ENCODE measurements at regions not wholly inside any gene's neighbourhood (a gene's known extent, or its start where the extent isn't known, plus 50 kb on each side); places are given as distances from the start of the nearest gene placed in this dataset.

DNA sequence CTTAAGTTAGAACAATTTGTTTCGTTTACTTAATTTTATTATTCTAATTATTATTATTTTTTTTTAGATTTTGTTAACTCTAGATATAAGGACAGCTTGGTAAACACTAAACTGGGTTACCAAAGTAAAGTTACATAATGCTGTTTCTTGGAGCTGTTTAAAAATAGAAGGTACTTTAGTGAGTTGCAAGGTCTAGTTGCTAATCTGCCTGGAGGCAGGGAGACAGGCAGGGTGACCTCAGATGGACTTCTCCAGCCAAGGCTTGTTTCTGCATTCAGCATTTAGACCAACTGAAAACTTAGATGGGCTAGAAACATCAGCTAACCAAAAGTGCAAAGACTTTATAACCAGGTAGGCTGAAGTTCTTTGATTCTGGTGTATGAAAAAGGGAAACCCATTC lies 336.4 kb upstream of the GRM7 start:
- 61 to 72% methylated on average over 1 of the region's 1 CpG for WGBS, 2 donors
- intact Hi-C loops (cut with DNase I; ENCODE audit: low total_unique reads), result no loop called here
- H3K4me3 ChIP-seq (ENCODE audit: low read depth, poor library complexity, severe bottlenecking), result no peak overlapping the region
- TF ChIP-seq, protein P1, sequence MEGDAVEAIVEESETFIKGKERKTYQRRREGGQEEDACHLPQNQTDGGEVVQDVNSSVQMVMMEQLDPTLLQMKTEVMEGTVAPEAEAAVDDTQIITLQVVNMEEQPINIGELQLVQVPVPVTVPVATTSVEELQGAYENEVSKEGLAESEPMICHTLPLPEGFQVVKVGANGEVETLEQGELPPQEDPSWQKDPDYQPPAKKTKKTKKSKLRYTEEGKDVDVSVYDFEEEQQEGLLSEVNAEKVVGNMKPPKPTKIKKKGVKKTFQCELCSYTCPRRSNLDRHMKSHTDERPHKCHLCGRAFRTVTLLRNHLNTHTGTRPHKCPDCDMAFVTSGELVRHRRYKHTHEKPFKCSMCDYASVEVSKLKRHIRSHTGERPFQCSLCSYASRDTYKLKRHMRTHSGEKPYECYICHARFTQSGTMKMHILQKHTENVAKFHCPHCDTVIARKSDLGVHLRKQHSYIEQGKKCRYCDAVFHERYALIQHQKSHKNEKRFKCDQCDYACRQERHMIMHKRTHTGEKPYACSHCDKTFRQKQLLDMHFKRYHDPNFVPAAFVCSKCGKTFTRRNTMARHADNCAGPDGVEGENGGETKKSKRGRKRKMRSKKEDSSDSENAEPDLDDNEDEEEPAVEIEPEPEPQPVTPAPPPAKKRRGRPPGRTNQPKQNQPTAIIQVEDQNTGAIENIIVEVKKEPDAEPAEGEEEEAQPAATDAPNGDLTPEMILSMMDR (IDR thresholded peaks at IDR 0.05), result no peak
- TF ChIP-seq POLR2A (IDR thresholded peaks at IDR 0.05), result no peak
- DNase-seq (ENCODE audit: low spot score in 2 of 2), result no peak

DNA sequence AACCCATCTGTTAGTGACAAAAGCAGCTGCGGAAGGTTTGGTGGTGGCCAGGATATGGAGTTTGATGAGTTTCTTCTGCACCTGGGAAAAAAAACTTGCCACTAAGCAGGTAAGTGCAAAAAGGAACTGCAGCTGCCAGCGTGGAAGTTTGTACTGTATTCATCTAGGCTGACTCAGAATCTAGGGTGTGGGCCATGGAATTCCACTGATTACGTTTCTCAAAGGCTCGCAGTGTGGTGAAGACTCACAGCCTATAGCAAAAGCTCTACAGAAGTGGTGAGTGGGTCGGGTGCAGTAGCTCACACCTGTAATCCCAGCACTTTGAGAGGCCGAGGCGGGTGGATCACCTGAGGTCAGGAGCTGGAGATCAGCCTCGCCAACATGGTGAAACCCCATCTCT lies 334.6 kb upstream of the GRM7 start:
- 71 to 76% methylated on average over 8 of the region's 8 CpGs for WGBS, 2 donors
- no peak for TF ChIP-seq POLR2A (IDR thresholded peaks at IDR 0.05)
- TF ChIP-seq, protein P1 (IDR thresholded peaks at IDR 0.05), result no peak
- no peak overlapping the region for H3K4me3 ChIP-seq (ENCODE audit: low read depth, poor library complexity, severe bottlenecking)
- no peak for DNase-seq (ENCODE audit: low spot score in 2 of 2)
- intact Hi-C loops (cut with DNase I; ENCODE audit: low total_unique reads), result no loop called here

DNA sequence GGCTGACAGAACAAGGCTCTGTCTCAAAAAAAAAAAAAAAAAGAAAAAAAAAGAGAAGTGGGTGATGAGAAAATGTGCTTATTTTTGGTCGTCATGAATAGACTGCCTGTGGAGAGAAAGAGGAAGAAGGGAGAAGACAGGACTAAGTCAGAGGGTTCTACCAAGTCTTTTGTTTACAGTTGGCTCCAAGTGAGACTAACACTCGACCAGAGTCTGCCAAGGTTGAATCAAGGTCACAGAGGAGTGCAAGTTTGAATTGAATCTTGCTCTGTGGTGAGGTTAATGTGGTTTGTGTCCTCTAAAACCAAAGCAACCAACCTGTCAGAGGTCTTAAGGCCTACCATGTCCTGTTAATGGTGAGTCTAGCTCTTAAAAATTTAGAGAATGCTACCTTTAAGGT lies 334.1 kb upstream of the GRM7 start:
- WGBS, 2 donors, result 53 to 54% methylated on average over 2 of the region's 2 CpGs
- no peak for DNase-seq (ENCODE audit: low spot score in 2 of 2)
- H3K4me3 ChIP-seq (ENCODE audit: low read depth, poor library complexity, severe bottlenecking), result no peak overlapping the region
- intact Hi-C loops (cut with DNase I; ENCODE audit: low total_unique reads), result no loop called here
- no peak for TF ChIP-seq POLR2A (IDR thresholded peaks at IDR 0.05)
- TF ChIP-seq, protein P1 (IDR thresholded peaks at IDR 0.05), result no peak

DNA sequence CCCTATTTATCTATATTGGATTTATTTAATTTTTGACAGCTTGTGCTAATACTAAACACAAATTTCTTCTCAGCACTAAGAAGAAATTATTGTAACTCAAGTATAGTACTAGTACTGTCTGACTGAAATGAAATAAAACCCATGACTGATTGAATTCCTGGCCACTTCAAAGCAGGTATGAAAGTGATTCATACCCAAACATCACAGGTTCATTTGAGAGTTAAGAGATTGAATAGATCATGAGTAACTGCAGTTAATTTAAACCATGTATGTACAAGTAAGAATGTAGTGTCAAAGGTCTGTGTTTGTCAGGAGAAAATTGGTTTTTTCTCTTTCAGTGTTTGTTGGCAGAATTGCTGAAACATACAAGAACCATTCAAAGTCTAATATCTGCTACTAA lies 332.0 kb upstream of the GRM7 start:
- no peak overlapping the region for H3K4me3 ChIP-seq (ENCODE audit: low read depth, poor library complexity, severe bottlenecking)
- DNase-seq (ENCODE audit: low spot score in 2 of 2), result no peak
- no peak for TF ChIP-seq POLR2A (IDR thresholded peaks at IDR 0.05)
- TF ChIP-seq, protein P1 (IDR thresholded peaks at IDR 0.05), result no peak
- intact Hi-C loops (cut with DNase I; ENCODE audit: low total_unique reads), result no loop called here

DNA sequence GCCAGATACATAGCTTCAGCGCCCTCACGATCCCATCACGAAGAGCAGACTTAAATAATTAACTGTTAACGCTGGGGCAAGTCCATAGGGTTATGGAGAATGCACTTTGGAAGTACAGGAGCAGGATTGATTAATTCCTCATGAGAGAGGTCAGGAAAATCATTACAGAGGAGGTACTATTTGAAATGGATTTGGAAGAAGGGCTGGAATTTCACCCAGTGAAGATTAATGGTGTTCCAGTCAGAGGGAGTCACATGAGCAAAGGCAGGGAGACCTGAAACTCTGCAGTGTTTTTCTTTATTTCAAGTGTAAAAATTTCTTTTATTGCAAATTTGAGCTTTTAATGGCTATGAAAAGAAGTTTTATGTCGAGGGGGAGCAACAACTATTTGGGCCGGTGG lies 329.8 kb upstream of the GRM7 start:
- intact Hi-C loops (cut with DNase I; ENCODE audit: low total_unique reads), result no loop called here
- DNase-seq (ENCODE audit: low spot score in 2 of 2), result no peak
- WGBS, 2 donors, result 56 to 77% methylated on average over 6 of the region's 6 CpGs
- no peak overlapping the region for H3K4me3 ChIP-seq (ENCODE audit: low read depth, poor library complexity, severe bottlenecking)
- TF ChIP-seq, protein P1 (IDR thresholded peaks at IDR 0.05), result no peak
- no peak for TF ChIP-seq POLR2A (IDR thresholded peaks at IDR 0.05)

DNA sequence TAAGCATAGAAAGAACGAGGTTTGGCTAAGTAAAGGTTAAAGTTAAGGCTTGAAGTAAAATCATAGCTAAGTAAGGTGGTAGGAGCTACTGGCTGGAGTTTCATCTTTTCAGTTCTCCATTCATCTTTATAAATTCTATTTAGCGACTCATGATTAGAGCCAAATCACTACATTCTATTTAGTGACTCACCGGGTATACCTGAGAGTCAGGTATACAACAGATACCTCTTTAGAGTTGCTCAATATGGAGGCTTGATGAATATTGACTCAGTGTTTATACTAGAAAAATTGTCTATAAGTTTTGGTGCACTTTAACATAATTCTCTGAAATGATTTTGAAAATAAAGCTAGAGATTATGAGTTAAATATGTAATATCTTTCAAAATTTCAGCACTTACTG lies 328.8 kb upstream of the GRM7 start:
- H3K4me3 ChIP-seq (ENCODE audit: low read depth, poor library complexity, severe bottlenecking), result no peak overlapping the region
- intact Hi-C loops (cut with DNase I; ENCODE audit: low total_unique reads), result no loop called here
- no peak for DNase-seq (ENCODE audit: low spot score in 2 of 2)
- TF ChIP-seq POLR2A (IDR thresholded peaks at IDR 0.05), result no peak
- TF ChIP-seq, protein P1 (IDR thresholded peaks at IDR 0.05), result no peak
- WGBS, 2 donors, result 74 to 76% methylated on average over 3 of the region's 3 CpGs
